NCI-H748 (cell line): ENCODE measurements at regions not wholly inside any gene's neighbourhood (a gene's known extent, or its start where the extent isn't known, plus 50 kb on each side); places are given as distances from the start of the nearest gene placed in this dataset.

Experiments
- DNase-seq: peaks from one replicate; lab custom pipeline; 2025; ENCODE audit not compliant: unreplicated experiment; lab: John Stamatoyannopoulos, UW

- no peak for DNase-seq
These were observed 199.1 kb upstream of the TCF21 start for GRCh38 chr6:133689863-133690262.

- DNase-seq = no peak
These were observed 195.3 kb upstream of the TCF21 start for GRCh38 chr6:133693565-133693964.

GRCh38 chr6:133697185-133697584 is 191.7 kb upstream of the TCF21 start:
- DNase-seq = no peak

DNA sequence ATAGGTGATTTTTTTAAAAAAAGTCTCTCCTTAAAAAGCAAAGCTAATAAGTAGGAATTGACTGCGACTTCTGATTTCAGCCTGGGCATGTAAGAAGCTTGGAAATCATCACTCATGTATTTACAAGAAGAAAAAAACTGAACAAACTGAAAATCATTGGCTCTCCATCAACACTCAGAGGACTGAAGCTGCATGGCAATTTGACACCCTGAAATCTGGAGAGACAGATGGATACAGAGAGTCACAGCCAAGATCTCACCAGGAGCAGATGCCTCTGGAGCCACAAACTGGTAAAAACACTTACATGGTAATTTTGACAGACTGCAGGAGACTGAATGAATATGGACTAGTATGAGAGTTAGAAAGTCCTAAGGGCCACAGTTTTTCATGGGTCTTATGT is 191.2 kb upstream of the TCF21 start:
- DNase-seq = no peak

DNA sequence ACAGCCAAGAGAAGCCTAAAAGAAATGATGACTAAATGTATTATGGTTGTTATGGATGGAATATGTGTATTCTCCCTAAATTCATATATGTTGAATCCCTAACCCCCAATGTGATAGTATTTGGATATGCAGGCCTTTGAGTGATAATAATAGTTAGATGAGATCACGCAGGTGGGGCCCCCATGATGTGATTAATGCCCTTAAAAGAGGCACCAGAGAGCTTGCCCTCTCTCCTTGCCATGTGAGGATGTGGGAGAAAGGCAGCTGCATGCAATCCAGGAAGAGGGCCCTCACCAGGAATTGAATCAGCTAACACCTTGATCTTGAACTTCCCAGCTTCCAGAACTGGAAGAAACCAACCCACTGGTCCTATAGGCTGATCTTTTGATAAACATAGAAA is 190.6 kb upstream of the TCF21 start:
- no peak for DNase-seq

DNA sequence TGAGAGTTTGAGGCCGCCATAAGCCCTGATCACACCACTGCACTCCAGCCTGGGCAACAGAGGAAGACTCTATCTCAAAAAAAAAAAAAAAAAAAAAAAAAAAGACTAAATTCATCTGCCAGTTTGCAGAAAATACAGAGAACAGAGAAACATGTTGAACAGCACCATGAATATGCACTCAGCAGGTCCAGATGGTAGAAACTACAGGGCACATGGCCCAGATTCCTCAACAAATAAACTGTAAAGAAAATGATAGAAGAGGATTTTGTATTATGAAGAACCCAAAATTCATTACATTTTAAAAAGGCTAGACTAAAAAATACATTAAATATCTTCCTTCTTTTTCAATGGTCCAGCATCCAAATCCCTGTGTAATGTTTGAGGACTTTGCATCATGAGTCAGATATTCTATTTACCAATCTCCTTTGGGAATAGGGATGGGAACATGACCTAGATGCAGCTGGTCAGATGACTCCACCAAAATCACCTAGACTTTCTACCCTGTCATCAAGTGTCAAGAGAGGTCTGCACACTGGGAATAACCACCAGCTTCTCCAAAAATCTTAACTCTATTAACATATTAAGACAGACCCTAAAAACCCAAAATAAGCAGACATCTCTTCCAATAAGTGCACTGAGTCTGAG is 189.1 kb upstream of the TCF21 start:
- no peak for DNase-seq

DNA sequence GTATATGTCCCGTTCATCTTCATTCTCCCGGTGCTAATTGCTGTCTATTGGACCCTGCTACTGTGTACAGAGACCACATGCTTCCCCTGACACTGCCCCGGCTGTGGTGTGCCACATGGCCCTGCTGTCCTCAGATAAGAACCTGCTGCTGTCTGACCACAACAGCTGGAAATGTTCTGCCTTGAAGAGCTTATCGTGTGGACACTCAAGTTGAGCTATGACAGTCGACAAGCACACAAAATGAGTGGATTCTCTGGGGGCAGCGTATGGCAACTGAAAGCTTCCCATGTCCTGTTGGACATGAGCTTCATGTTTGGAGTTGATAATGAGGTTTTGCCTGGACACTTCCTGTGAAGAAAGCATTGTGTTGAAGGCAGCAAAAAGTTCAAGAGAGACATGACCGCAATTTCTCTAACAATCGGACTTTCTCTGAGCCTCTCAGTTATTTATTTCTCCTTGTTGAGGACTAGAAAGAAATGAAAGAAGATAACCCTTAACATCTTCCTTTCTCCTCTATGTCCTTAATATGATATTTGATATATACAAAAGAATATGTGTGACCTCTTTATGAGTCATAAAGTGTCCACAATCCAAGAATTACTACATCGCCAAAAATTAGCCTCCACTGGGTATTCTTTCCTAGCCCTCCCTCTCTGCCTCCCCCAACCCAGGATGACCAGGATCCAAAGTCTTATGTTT is 187.1 kb upstream of the TCF21 start:
- DNase-seq = no peak

- no peak for DNase-seq
These were observed 184.5 kb upstream of the TCF21 start for GRCh38 chr6:133704371-133704770.

DNA sequence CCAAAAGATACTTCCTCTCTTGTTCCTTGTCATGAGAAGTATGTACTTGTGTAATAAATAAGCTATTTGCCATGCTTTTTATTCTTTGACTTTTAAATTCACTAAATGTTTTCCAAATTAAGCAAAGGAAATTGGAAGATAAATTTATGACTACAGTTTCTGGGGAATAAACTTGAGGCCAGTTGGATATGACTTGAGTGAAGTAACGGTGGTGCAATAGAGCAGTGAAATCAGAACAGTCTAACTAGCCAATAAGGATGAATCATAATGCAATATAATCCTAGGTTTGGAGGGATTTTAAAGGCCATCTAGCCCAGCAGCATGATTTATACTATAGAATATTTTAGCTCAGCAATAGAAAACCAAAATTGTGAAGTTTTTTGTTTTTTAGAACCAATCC is 183.8 kb upstream of the TCF21 start:
- DNase-seq = no peak

- no peak for DNase-seq
These were observed 183.2 kb upstream of the TCF21 start for GRCh38 chr6:133705731-133706130.

DNA sequence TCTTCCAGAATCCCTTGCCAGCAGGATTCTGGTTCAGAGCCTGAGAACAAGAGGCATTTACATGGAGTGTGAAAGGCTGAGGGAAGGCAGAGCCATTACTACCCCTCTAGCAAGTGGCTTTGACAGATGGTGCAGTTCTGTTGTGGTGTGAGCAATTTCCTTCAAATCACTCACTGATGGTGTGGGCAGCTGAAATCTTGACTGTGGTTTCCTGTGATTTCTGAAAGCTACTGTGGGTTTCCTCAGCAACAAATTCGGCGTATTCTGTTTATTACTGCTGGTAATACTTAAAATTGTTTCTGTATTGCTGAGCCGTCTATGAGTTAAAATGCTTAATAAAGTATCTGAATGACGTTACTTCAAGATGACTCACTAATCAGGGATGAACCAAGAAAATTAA is 181.5 kb upstream of the TCF21 start:
- no peak for DNase-seq

DNA sequence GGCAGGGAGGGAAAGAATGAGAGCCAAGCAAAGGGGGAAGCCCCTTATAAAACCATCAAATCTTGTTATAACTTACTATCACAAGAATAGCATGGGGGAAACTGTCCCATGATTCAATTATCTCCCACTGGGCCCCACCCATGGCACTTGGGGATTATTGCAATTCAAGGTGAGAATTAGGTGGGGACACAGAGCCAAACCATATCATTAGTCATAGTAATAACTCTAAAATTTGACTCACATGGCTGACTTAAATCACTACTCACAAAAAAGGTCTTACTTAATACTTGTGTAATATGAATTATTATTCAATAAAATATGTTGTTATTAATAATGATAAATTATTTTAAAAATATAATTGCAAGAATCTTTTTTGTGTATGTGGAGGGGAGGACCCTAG is 178.1 kb upstream of the TCF21 start:
- DNase-seq = no peak

DNA sequence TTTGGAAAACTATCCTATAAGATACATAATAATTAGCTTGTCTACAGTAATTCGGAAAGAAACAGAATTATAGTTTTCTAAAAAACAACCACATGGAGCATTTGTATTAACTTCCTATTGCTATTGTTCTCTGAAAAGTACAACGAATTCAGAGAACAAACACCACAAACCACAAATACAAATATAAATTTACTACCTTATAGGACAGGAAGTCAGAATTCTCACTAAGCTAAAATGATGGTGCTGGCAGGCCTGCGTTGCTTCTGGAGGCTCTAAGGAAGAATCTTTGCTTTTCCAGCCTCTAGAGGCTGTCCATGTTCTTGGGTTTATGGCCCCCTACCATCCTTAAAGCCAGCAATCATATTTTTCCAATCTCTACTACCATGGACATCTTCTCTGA is 173.6 kb upstream of the TCF21 start:
- DNase-seq = no peak

GRCh38 chr6:133724726-133725125 is 164.2 kb upstream of the TCF21 start:
- DNase-seq = no peak

DNA sequence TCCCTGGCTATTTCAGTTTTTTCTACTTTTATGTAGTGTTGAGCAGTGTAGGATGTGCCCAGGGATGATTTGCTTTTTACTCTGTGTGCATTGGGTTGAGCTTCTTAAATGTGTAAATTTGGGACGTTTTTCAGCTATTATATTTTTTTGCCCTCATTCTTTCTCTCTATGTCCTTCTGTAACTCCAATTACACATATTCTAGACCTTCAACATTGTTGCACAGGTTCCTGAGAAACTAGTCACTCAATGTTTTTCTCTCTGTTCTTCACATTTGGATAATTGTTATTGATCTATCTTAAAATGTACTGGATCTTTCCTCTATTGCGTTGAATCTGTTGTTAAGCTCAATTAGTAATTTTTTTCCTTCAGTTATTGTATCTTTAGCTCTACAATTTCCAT is 162.7 kb upstream of the TCF21 start:
- DNase-seq = no peak

- no peak for DNase-seq
These were observed 158.0 kb upstream of the TCF21 start for GRCh38 chr6:133730881-133731280.

DNA sequence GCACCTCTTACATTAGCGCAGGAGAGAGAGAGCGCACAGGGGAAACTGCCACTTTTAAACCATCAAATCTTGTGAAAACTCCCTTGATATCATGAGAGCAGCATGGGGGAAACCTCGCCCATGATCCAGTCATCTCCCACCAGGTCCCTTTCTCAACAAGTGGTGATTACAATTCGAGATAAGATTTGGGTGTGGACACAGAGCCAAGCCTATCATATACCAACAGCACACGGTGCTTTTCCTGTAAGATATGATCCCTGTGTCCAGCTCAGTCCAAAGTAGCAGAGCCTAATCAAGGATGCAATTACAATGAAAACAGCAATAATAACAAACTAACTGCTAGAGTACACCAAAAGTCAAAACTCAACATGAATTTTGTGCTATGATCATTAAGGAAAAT is 148.7 kb upstream of the TCF21 start:
- DNase-seq = no peak

- DNase-seq = no peak
These were observed 148.1 kb upstream of the TCF21 start for GRCh38 chr6:133740816-133741215.

DNA sequence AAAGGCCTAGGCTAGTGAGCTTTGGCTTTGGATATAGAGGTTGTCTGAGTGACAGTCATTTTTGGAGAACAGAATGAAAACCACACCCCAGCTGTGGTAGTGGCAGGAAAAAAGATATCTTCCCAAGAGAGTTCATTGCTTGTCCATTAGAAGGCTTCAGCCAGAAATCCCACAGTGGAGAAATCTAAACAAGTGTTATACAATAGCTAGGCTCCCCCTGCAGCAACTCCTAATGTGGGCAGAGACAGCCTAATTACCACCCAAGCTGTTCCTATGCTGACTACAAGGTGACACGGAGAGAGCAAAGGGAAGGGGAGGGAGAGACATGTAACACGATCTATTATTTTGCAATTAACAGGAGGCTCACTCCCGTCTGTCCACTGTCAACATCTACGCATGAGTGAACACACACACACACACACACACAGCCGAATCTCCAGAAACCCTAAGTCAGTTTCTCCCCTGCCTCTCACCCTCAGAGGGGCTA is 147.5 kb upstream of the TCF21 start:
- peak; percentile 95 for DNase-seq

- no peak for DNase-seq
These were observed 145.3 kb upstream of the TCF21 start for GRCh38 chr6:133743621-133744020.

GRCh38 chr6:133746417-133746770 is 142.5 kb upstream of the TCF21 start:
- no peak for DNase-seq

- DNase-seq = no peak
These were observed 140.3 kb upstream of the TCF21 start for GRCh38 chr6:133748628-133749027.

- DNase-seq = no peak
These were observed 139.5 kb upstream of the TCF21 start for GRCh38 chr6:133749427-133749826.
